GM23338 (cell line): ENCODE measurements at regions not wholly inside any gene's neighbourhood (a gene's known extent, or its start where the extent isn't known, plus 50 kb on each side); places are given as distances from the start of the nearest gene placed in this dataset.

Experiments
- ATAC-seq: fragments of 200-7000 bp; cut with Tn5 transposase; 3 replicates; pipeline ENCODE4 v1.9.1; 2020
- DNase-seq: peaks from one replicate; pipeline ENCODE4 v3.0.0-alpha.2; 2015; ENCODE audit warnings: low spot score
- H2AFZ ChIP-seq: fragments of 200-600 bp; sonication (generic); 2 replicates; pipeline ENCODE4 v1.8.0; 2016; ENCODE audit warnings: antibody characterized with exemption, mild to moderate bottlenecking, moderate library complexity
- H3F3A ChIP-seq: fragments of 200-600 bp; sonication (generic); replicated peaks from 2 replicates; pipeline ENCODE4 v1.8.0; 2017; ENCODE audit warnings: antibody characterized with exemption, mixed run types, low read depth
- H3K27ac ChIP-seq: fragments of 200-600 bp; sonication (generic); 2 replicates; pipeline ENCODE4 v1.6.1; 2016; ENCODE audit warnings: low read depth
- H3K27me3 ChIP-seq: fragments of 200-600 bp; sonication (generic); 2 replicates; pipeline ENCODE4 v1.8.0; 2016; ENCODE audit warnings: mild to moderate bottlenecking, mixed run types, moderate library complexity; ENCODE audit not compliant: insufficient read depth
- H3K36me3 ChIP-seq: fragments of 200-600 bp; sonication (generic); 2 replicates; pipeline ENCODE4 v1.8.0; 2016; ENCODE audit warnings: mild to moderate bottlenecking; ENCODE audit not compliant: insufficient read depth
- H3K4me1 ChIP-seq: fragments of 200-600 bp; sonication (generic); 2 replicates; pipeline ENCODE4 v1.8.0; 2016; ENCODE audit warnings: mild to moderate bottlenecking, moderate library complexity; ENCODE audit not compliant: insufficient read depth
- H3K4me2 ChIP-seq: fragments of 200-600 bp; sonication (generic); 2 replicates; pipeline ENCODE4 v1.7.1; 2017; ENCODE audit warnings: mixed run types
- H3K4me3 ChIP-seq: fragments of 200-600 bp; sonication (generic); 2 replicates; pipeline ENCODE4 v1.6.1; 2016; ENCODE audit warnings: mixed run types
- H3K79me2 ChIP-seq: fragments of 200-600 bp; sonication (generic); replicated peaks from 2 replicates; pipeline ENCODE4 v1.8.0; 2017; ENCODE audit warnings: mild to moderate bottlenecking; ENCODE audit not compliant: insufficient read depth
- H3K9me2 ChIP-seq: fragments of 200-600 bp; sonication (generic); 2 replicates; pipeline ENCODE4 v1.8.0; 2017; ENCODE audit not compliant: insufficient read depth
- H4K20me1 ChIP-seq: fragments of 200-600 bp; sonication (generic); replicated peaks from 2 replicates; pipeline ENCODE4 v1.8.0; 2017; ENCODE audit warnings: mild to moderate bottlenecking; ENCODE audit not compliant: insufficient read depth
- H3K27ac Mint-ChIP-seq: 2 replicates; pipeline ENCODE4 v1.8.0; 2020; ENCODE audit warnings: inconsistent platforms, mild to moderate bottlenecking, moderate library complexity, mixed read lengths
- H3K27me3 Mint-ChIP-seq: 3 replicates; pipeline ENCODE4 v1.8.0; 2022; ENCODE audit warnings: low read depth, mild to moderate bottlenecking, moderate library complexity, mixed read lengths, inconsistent platforms; ENCODE audit not compliant: insufficient read depth, poor library complexity
- H3K36me3 Mint-ChIP-seq: 3 replicates; pipeline ENCODE4 v1.8.0; 2021; ENCODE audit warnings: low read depth, mild to moderate bottlenecking, inconsistent platforms, moderate library complexity, mixed read lengths
- H3K4me1 Mint-ChIP-seq: 3 replicates; pipeline ENCODE4 v1.8.0; 2020; ENCODE audit warnings: mild to moderate bottlenecking, inconsistent platforms, mixed read lengths
- H3K4me3 Mint-ChIP-seq: 3 replicates; pipeline ENCODE4 v1.8.0; 2021; ENCODE audit warnings: moderate library complexity, mild to moderate bottlenecking, inconsistent platforms, mixed read lengths
- H3K9me3 Mint-ChIP-seq: 3 replicates; pipeline ENCODE4 v1.8.0; 2020; ENCODE audit warnings: moderate library complexity, mild to moderate bottlenecking, inconsistent platforms, mixed read lengths
- CREB1 ChIP-seq: fragments of 250-450 bp; sonication (Bioruptor Pico); IDR thresholded peaks from 2 replicates; pipeline ENCODE4 v1.5.0; 2020; ENCODE audit warnings: low read depth, mild to moderate bottlenecking, moderate library complexity
- EZH2 ChIP-seq: fragments of 200-600 bp; sonication (generic); IDR thresholded peaks from one replicate; pipeline ENCODE4 v1.8.0; 2017; ENCODE audit warnings: antibody characterized with exemption, mild to moderate bottlenecking, low read depth; ENCODE audit not compliant: unreplicated experiment
- EZH2phosphoT487 ChIP-seq: fragments of 200-600 bp; sonication (generic); IDR thresholded peaks from one replicate; pipeline ENCODE4 v1.8.1; 2018; ENCODE audit warnings: antibody characterized with exemption; ENCODE audit not compliant: unreplicated experiment
- JUNB ChIP-seq: IDR thresholded peaks from one replicate; pipeline ENCODE4 v1.6.1; 2016; ENCODE audit warnings: antibody characterized with exemption; ENCODE audit not compliant: unreplicated experiment
- NANOG ChIP-seq: IDR thresholded peaks from 2 replicates; pipeline ENCODE4 v1.6.1; 2016; ENCODE audit warnings: antibody characterized with exemption, borderline replicate concordance
- POLR2AphosphoS5 ChIP-seq: IDR thresholded peaks from 2 replicates; pipeline ENCODE4 v1.6.1; 2016; ENCODE audit warnings: antibody characterized with exemption, low read depth
- STAT1 ChIP-seq: IDR thresholded peaks from one replicate; pipeline ENCODE4 v1.6.1; 2016; ENCODE audit warnings: antibody characterized with exemption; ENCODE audit not compliant: unreplicated experiment
- ZNF114 ChIP-seq: fragments of 250-450 bp; sonication (Bioruptor Pico); IDR thresholded peaks from 2 replicates; pipeline ENCODE4 v1.5.0; 2020; ENCODE audit warnings: mild to moderate bottlenecking, moderate library complexity
- TF ChIP-seq, protein P1 (sequence below), 2 experiments: fragments of 200-600 bp in 1 of 2; sonication (generic) in 1 of 2; conservative IDR thresholded peaks; 2 replicates each; pipeline versions ENCODE4 v1.5.1 to v1.6.1; 2016 to 2017; ENCODE audit warnings: antibody characterized with exemption in 2 of 2, low read depth in 2 of 2, mild to moderate bottlenecking in 2 of 2, moderate library complexity in 1 of 2
- TF ChIP-seq, protein P2 (sequence below): IDR thresholded peaks from 2 replicates; pipeline ENCODE4 v1.6.1; 2016; ENCODE audit warnings: antibody characterized with exemption
- TF ChIP-seq, protein P3 (sequence below): fragments of 250-450 bp; sonication (Bioruptor Pico); IDR thresholded peaks from 2 replicates; pipeline ENCODE4 v1.5.0; 2020; ENCODE audit warnings: mild to moderate bottlenecking, moderate library complexity

DNA sequence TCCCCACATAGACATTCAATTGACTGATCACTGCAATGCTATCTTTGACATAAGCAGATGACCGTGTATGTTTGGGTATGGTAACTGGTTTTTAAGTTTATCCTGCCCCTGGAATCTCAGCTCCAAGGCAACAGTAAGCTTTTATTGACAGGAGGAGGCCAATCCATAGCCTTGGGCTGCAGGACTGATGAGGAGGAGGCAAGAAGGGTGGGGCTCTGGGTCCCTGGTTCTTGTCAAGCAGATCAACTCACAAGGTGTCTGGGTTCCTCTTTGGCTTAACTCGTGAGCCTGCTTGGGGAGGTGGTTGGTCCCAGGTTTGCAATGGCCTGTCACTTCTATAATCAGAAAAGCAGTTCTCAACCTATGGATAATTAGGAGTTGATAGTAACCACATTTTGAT is 113.2 kb upstream of the STX18 start:
- Histone ChIP-seq H4K20me1 (no peaks in the 10 kb centered on the region), H3K36me3 (no peaks in the 10 kb centered on the region; the same call in 1 of the 2 replicates), H3K4me3 (no peak overlapping the region), H2AFZ (no peak overlapping the region), H3K27me3 (no peaks in the 10 kb centered on the region), H3F3A (no peaks in the 10 kb centered on the region), H3K79me2 (no peaks in the 10 kb centered on the region), H3K9me2 (0 out of 2 replicates have a peak, but pooled peaks cover 3% of the 10 kb centered on the region), H3K27ac (no peak overlapping the region), H3K4me1 (no peaks in the 10 kb centered on the region), H3K4me2 (no peak overlapping the region)
- H3K27ac Mint-ChIP-seq: no peak overlapping the region
- peaks cover 6% of the 10 kb centered on the region for H3K27me3 Mint-ChIP-seq
- H3K36me3 Mint-ChIP-seq: peaks cover 22% of the 10 kb centered on the region
- peaks cover 13% of the 10 kb centered on the region for H3K4me1 Mint-ChIP-seq
- DNase-seq (no peak), ATAC-seq (no peak)
- TF ChIP-seq, protein P1, sequence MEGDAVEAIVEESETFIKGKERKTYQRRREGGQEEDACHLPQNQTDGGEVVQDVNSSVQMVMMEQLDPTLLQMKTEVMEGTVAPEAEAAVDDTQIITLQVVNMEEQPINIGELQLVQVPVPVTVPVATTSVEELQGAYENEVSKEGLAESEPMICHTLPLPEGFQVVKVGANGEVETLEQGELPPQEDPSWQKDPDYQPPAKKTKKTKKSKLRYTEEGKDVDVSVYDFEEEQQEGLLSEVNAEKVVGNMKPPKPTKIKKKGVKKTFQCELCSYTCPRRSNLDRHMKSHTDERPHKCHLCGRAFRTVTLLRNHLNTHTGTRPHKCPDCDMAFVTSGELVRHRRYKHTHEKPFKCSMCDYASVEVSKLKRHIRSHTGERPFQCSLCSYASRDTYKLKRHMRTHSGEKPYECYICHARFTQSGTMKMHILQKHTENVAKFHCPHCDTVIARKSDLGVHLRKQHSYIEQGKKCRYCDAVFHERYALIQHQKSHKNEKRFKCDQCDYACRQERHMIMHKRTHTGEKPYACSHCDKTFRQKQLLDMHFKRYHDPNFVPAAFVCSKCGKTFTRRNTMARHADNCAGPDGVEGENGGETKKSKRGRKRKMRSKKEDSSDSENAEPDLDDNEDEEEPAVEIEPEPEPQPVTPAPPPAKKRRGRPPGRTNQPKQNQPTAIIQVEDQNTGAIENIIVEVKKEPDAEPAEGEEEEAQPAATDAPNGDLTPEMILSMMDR (conservative IDR thresholded peaks at IDR 0.05; ENCODE audit: low read depth in 2 of 2): no peak
- TF ChIP-seq STAT1 (no peak), EZH2 (no peak), EZH2phosphoT487 (no peak), JUNB (no peak), ZNF114 (CRISPR knock-in tag) (no peak), POLR2AphosphoS5 (no peak), NANOG (no peak), CREB1 (CRISPR knock-in tag) (no peak)
- TF ChIP-seq, protein P2, sequence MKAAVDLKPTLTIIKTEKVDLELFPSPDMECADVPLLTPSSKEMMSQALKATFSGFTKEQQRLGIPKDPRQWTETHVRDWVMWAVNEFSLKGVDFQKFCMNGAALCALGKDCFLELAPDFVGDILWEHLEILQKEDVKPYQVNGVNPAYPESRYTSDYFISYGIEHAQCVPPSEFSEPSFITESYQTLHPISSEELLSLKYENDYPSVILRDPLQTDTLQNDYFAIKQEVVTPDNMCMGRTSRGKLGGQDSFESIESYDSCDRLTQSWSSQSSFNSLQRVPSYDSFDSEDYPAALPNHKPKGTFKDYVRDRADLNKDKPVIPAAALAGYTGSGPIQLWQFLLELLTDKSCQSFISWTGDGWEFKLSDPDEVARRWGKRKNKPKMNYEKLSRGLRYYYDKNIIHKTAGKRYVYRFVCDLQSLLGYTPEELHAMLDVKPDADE: no peak
- no peak overlapping the region for H3K4me3 Mint-ChIP-seq
- no peaks in the 10 kb centered on the region; the same call in 2 of the 3 replicates for H3K9me3 Mint-ChIP-seq

DNA sequence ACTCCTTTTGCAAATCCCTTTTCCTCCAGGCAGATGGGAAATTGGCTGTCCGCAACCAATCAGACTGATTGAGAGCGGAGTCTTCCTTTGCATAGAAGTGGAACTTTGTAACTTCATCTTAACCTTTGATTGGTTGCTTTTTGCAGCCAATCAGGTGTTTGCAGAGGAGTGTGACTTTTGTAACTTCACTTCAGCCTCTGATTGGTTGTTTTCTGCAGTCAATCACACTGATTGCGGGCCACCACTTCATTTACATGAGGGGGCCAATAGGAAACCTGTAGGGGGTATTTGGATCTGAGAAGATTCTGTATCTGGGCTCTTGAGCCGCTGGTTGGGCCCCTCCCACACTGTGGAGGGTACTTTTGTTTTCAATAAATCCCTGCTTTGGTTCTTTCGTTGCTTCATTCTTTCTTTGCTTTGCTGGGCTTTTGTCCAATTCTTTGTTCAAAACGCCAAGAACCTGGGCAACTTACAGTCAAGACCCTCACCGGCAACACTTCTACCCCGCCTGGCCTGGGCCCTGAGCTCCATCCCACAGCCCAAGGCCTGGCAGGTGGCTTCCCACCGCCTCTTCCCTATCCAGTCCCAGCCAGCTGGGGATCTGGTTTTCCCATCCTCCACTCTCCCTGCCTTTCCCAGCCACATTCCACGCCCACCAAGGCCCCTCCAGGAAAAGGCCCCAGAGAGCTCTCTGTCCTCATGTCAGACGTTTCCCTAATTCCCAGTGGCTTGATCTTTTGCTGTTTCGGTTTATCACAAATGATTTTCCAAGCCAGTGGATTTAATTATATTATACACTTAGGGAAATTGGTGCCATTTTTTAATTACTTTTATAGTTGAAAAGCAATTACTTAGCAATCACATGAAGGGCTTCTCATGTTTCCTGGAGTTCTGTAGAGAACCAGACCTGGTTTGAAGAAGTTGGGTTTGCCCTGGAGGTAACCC is 110.2 kb upstream of the STX18 start:
- no peaks in the 10 kb centered on the region for H3K27me3 Mint-ChIP-seq
- Histone ChIP-seq H3F3A (no peaks in the 10 kb centered on the region), H4K20me1 (no peaks in the 10 kb centered on the region), H2AFZ (no peak overlapping the region), H3K4me2 (no peak overlapping the region), H3K27ac (no peak overlapping the region), H3K79me2 (no peaks in the 10 kb centered on the region), H3K4me3 (no peak overlapping the region), H3K9me2 (0 out of 2 replicates have a peak, but pooled peaks cover 3% of the 10 kb centered on the region), H3K27me3 (no peaks in the 10 kb centered on the region), H3K4me1 (no peaks in the 10 kb centered on the region), H3K36me3 (no peaks in the 10 kb centered on the region; the same call in 1 of the 2 replicates)
- ATAC-seq (peak; percentile 90), DNase-seq (peak; percentile 60)
- no peak overlapping the region; the same call in 2 of the 3 replicates for H3K4me3 Mint-ChIP-seq
- H3K36me3 Mint-ChIP-seq: peaks cover 8% of the 10 kb centered on the region; the same call in 1 of the 3 replicates
- no peak overlapping the region for H3K27ac Mint-ChIP-seq
- no peaks in the 10 kb centered on the region for H3K9me3 Mint-ChIP-seq
- peaks cover 6% of the 10 kb centered on the region for H3K4me1 Mint-ChIP-seq
- TF ChIP-seq, protein P3, sequence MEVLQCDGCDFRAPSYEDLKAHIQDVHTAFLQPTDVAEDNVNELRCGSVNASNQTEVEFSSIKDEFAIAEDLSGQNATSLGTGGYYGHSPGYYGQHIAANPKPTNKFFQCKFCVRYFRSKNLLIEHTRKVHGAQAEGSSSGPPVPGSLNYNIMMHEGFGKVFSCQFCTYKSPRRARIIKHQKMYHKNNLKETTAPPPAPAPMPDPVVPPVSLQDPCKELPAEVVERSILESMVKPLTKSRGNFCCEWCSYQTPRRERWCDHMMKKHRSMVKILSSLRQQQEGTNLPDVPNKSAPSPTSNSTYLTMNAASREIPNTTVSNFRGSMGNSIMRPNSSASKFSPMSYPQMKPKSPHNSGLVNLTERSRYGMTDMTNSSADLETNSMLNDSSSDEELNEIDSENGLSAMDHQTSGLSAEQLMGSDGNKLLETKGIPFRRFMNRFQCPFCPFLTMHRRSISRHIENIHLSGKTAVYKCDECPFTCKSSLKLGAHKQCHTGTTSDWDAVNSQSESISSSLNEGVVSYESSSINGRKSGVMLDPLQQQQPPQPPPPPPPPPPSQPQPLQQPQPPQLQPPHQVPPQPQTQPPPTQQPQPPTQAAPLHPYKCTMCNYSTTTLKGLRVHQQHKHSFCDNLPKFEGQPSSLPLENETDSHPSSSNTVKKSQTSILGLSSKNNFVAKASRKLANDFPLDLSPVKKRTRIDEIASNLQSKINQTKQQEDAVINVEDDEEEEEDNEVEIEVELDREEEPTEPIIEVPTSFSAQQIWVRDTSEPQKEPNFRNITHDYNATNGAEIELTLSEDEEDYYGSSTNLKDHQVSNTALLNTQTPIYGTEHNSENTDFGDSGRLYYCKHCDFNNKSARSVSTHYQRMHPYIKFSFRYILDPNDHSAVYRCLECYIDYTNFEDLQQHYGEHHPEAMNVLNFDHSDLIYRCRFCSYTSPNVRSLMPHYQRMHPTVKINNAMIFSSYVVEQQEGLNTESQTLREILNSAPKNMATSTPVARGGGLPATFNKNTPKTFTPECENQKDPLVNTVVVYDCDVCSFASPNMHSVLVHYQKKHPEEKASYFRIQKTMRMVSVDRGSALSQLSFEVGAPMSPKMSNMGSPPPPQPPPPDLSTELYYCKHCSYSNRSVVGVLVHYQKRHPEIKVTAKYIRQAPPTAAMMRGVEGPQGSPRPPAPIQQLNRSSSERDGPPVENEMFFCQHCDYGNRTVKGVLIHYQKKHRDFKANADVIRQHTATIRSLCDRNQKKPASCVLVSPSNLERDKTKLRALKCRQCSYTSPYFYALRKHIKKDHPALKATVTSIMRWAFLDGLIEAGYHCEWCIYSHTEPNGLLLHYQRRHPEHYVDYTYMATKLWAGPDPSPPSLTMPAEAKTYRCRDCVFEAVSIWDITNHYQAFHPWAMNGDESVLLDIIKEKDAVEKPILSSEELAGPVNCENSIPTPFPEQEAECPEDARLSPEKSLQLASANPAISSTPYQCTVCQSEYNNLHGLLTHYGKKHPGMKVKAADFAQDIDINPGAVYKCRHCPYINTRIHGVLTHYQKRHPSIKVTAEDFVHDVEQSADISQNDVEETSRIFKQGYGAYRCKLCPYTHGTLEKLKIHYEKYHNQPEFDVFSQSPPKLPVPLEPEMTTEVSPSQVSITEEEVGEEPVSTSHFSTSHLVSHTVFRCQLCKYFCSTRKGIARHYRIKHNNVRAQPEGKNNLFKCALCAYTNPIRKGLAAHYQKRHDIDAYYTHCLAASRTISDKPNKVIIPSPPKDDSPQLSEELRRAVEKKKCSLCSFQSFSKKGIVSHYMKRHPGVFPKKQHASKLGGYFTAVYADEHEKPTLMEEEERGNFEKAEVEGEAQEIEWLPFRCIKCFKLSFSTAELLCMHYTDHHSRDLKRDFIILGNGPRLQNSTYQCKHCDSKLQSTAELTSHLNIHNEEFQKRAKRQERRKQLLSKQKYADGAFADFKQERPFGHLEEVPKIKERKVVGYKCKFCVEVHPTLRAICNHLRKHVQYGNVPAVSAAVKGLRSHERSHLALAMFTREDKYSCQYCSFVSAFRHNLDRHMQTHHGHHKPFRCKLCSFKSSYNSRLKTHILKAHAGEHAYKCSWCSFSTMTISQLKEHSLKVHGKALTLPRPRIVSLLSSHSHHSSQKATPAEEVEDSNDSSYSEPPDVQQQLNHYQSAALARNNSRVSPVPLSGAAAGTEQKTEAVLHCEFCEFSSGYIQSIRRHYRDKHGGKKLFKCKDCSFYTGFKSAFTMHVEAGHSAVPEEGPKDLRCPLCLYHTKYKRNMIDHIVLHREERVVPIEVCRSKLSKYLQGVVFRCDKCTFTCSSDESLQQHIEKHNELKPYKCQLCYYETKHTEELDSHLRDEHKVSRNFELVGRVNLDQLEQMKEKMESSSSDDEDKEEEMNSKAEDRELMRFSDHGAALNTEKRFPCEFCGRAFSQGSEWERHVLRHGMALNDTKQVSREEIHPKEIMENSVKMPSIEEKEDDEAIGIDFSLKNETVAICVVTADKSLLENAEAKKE (CRISPR knock-in tag): no peak
- no peak for TF ChIP-seq POLR2AphosphoS5
